GM12878 (cell line): ENCODE measurements at regions not wholly inside any gene's neighbourhood (a gene's known extent, or its start where the extent isn't known, plus 50 kb on each side); places are given as distances from the start of the nearest gene placed in this dataset.

Source experiments
- ATAC-seq: fragments of 200-7000 bp; cut with Tn5 transposase; 3 replicates; pipeline ENCODE4 v1.9.1; 2020; ENCODE audit warnings: mild to moderate bottlenecking, moderate library complexity
- BruUV-seq: library from RNA; stranded (reverse); fragments of 400-500 nt; replicated peaks from 2 replicates; lab custom pipeline; 2021; lab: Mats Ljungman, UMichigan
- CTCF ChIA-PET: fragments of 300-600 bp; sonication (Branson Sonifier 250); formaldehyde crosslinking; extraction: SDS; loops from one replicate; lab custom pipeline; 2021; ENCODE audit warnings: inconsistent platforms; lab: Yijun Ruan, JAX
- POLR2A ChIA-PET: fragments of 350-600 bp; formaldehyde crosslinking; extraction: SDS; loops from one replicate; lab custom pipeline; 2021; ENCODE audit warnings: inconsistent platforms; lab: Charles Lee
- RAD21 ChIA-PET: fragments of 300-600 bp; sonication (Branson Sonifier 250); formaldehyde crosslinking; loops from one replicate; lab custom pipeline; 2023; ENCODE audit warnings: antibody characterized with exemption; ENCODE audit not compliant: unreplicated experiment; lab: Charles Lee
- SMC1A ChIA-PET: fragments of 300-600 bp; sonication (Branson Sonifier 250); formaldehyde crosslinking; loops from one replicate; lab custom pipeline; 2023; ENCODE audit not compliant: unreplicated experiment, uncharacterized antibody; lab: Charles Lee
- DNase-seq: peaks from one replicate; pipeline ENCODE4 v3.0.0-alpha.2; 2011; ENCODE audit warnings: low read depth, low spot score
- FAIRE-seq: peaks from 3 replicates; lab custom pipeline; 2011; peaks lifted over from hg19 to GRCh38; lab: Jason Lieb, UNC
- H2AFZ ChIP-seq: 2 replicates; pipeline ENCODE4 v1.6.0; 2011; ENCODE audit warnings: low read depth, low read length, control low read depth; ENCODE audit not compliant: control insufficient read depth
- H3K27ac ChIP-seq: 2 replicates; pipeline ENCODE4 v1.5.1; 2011; ENCODE audit warnings: control low read depth; ENCODE audit not compliant: control insufficient read depth, insufficient read depth
- H3K27me3 ChIP-seq, 2 experiments: replicated peaks in 1 of 2; 2 replicates each; pipeline versions ENCODE4 v1.6.0 to v1.6.1; 2011; ENCODE audit warnings: low read length in 1 of 2; ENCODE audit not compliant: control insufficient read depth in 2 of 2, insufficient read depth in 2 of 2
- H3K36me3 ChIP-seq, 2 experiments: 2 replicates each; pipeline ENCODE4 v1.5.1; 2011; ENCODE audit warnings: low read length in 1 of 2; ENCODE audit not compliant: control insufficient read depth in 2 of 2, insufficient read depth in 2 of 2
- H3K4me1 ChIP-seq: 2 replicates; pipeline ENCODE4 v1.6.1; 2011; ENCODE audit warnings: mild to moderate bottlenecking, low read length, moderate library complexity, mixed read lengths; ENCODE audit not compliant: control insufficient read depth, insufficient read depth
- H3K4me2 ChIP-seq: 2 replicates; pipeline ENCODE4 v1.6.0; 2011; ENCODE audit warnings: control low read depth; ENCODE audit not compliant: control insufficient read depth, insufficient read depth
- H3K4me3 ChIP-seq: fragments of 200-600 bp; sonication (generic); 2 replicates; pipeline ENCODE4 v1.5.1; 2016
- H3K79me2 ChIP-seq: 2 replicates; pipeline ENCODE4 v1.6.0; 2011; ENCODE audit warnings: low read length; ENCODE audit not compliant: control insufficient read depth, insufficient read depth
- H3K9ac ChIP-seq: 2 replicates; pipeline ENCODE4 v1.8.0; 2011; ENCODE audit warnings: low read length, control low read depth, mixed read lengths; ENCODE audit not compliant: control insufficient read depth, insufficient read depth
- H3K9me3 ChIP-seq: replicated peaks from 3 replicates; pipeline ENCODE4 v1.5.1; 2011; ENCODE audit warnings: mild to moderate bottlenecking, low read length; ENCODE audit not compliant: control insufficient read depth, insufficient read depth
- H4K20me1 ChIP-seq: 2 replicates; pipeline ENCODE4 v1.6.0; 2011; ENCODE audit not compliant: control insufficient read depth, insufficient read depth
- CEBPZ ChIP-seq: fragments of 150-350 bp; IDR thresholded peaks from 2 replicates; pipeline ENCODE4 v1.6.1; 2016; ENCODE audit warnings: low read depth, low read length
- ETV6 ChIP-seq, 2 experiments: fragments of 450-650 bp in 1 of 2; IDR thresholded peaks in 1 of 2; conservative IDR thresholded peaks in 1 of 2; 2 replicates each; pipeline ENCODE4 v1.6.1; 2014; ENCODE audit warnings: antibody characterized with exemption in 1 of 2, borderline replicate concordance in 1 of 2, low read depth in 1 of 2, mild to moderate bottlenecking in 1 of 2, moderate library complexity in 1 of 2
- GATAD2B ChIP-seq: fragments of 450-650 bp; conservative IDR thresholded peaks from 2 replicates; pipeline ENCODE4 v1.6.1; 2017; ENCODE audit warnings: low read depth, mild to moderate bottlenecking, moderate library complexity
- HDAC2 ChIP-seq: fragments of 200-600 bp; sonication (generic); IDR thresholded peaks from 2 replicates; pipeline ENCODE4 v1.6.1; 2017
- NR2F1 ChIP-seq: fragments of 450-650 bp; conservative IDR thresholded peaks from 2 replicates; pipeline ENCODE4 v1.6.1; 2017; ENCODE audit warnings: mild to moderate bottlenecking
- SPI1 ChIP-seq: IDR thresholded peaks from 2 replicates; pipeline ENCODE4 v1.6.1; 2011; ENCODE audit warnings: low read depth, mild to moderate bottlenecking, low read length, moderate library complexity, borderline replicate concordance; ENCODE audit not compliant: insufficient read depth
- SUZ12 ChIP-seq: fragments of 200-600 bp; sonication (generic); IDR thresholded peaks from one replicate; pipeline ENCODE4 v1.6.1; 2018; ENCODE audit warnings: antibody characterized with exemption, mild to moderate bottlenecking; ENCODE audit not compliant: unreplicated experiment
- WGBS: methylation state at CpG from one replicate; pipeline ENCODE4 v1.1.6; 2016; ENCODE audit warnings: low lambda C conversion rate; ENCODE audit not compliant: insufficient replicate concordance, insufficient coverage; ENCODE audit errors: missing lambda C conversion rate; 5-methylcytosine and 5-hydroxymethylcytosine counted together
- in situ Hi-C: fragments of 300-500 bp; cut with MboI; formaldehyde crosslinking; loops from 9 replicates; pipeline ENCODE4 v1.14.3; 2018; ENCODE audit warnings: mixed read lengths
- intact Hi-C: fragments of 100-400 bp; cut with micrococcal nuclease; formaldehyde crosslinking; loops from one replicate; pipeline ENCODE4 v1.14.2; 2022; ENCODE audit not compliant: unreplicated experiment

GRCh38 chr13:48181482-48182145 is 51.4 kb upstream of the ITM2B start:
- intact Hi-C loops, result no loop called here
- TF ChIP-seq GATAD2B, result no peak
- peak; percentile 64; the same call in 1 of the 2 replicates for TF ChIP-seq SPI1
- no peak for TF ChIP-seq ETV6 (conservative IDR thresholded peaks at IDR 0.05 in 1 of 2, IDR thresholded peaks at IDR 0.05 in 1 of 2; ENCODE audit: borderline replicate concordance in 1 of 2, low read depth in 1 of 2)
- TF ChIP-seq CEBPZ, result no peak
- no peak for TF ChIP-seq NR2F1
- no peak for TF ChIP-seq HDAC2
- no peak for TF ChIP-seq SUZ12
- no peaks in the 10 kb centered on the region for H4K20me1 ChIP-seq
- no peaks in the 10 kb centered on the region for H3K36me3 ChIP-seq
- ChIA-PET SMC1A (no interaction called here), POLR2A (no interaction called here), RAD21 (interaction anchor here (1.1 kb wide), 1 partner anchor 103 kb away, joined by 3 read pairs; no protein-coding TSS in a partner anchor), CTCF (interaction anchor here (1.1 kb wide), 1 partner anchor 53 kb away, joined by 4 read pairs; no protein-coding TSS in a partner anchor)
- peaks cover 0 to 4% of the 10 kb centered on the region in 2 experiments; a peak in 3 of 4 replicates for H3K27me3 ChIP-seq
- no peak for DNase-seq
- no peaks in the 10 kb centered on the region for H3K9me3 ChIP-seq
- no peak for ATAC-seq
- no peak overlapping the region for H3K27ac ChIP-seq
- H3K9ac ChIP-seq, result no peak overlapping the region
- no peak overlapping the region for H2AFZ ChIP-seq
- WGBS, result 9% methylated on average over 5 of the region's 5 CpGs
- BruUV-seq, result no TSS peak
- no peak for FAIRE-seq
- H3K4me2 ChIP-seq, result no peak overlapping the region
- no peak overlapping the region for H3K4me3 ChIP-seq
- no peaks in the 10 kb centered on the region; the same call in 1 of the 2 replicates for H3K4me1 ChIP-seq
- H3K79me2 ChIP-seq, result no peaks in the 10 kb centered on the region
- in situ Hi-C loops, result no loop called here
